ENCODE measurements at regions not wholly inside any gene's neighbourhood (a gene's known extent, or its start where the extent isn't known, plus 50 kb on each side); places are given as distances from the start of the nearest gene placed in this dataset.

DNA sequence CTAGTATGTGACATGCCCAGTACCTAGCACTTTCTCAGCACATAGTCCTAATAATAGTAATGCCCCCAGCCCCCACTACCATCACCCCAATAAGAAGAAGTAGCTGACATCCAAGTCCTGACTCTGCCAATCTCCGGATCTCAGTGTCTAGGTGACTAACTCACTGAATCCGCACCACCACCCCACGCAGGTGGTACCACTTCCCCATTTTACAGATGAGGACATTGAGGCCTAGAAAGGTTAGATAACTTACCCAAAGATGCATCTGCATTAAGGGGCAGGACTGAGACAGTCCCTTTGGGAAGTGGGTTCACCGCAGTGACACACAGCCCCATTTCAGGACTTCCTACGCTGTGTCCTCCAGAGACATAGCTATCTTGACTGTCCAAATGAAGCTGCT, 241.2 kb downstream of the TFAP2C start:
- H3K4me3 Mint-ChIP-seq, result no peak overlapping the region
- no peak overlapping the region for H3K4me3 ChIP-seq (ENCODE audit: low read length)
- no peaks in the 10 kb centered on the region for H3K36me3 ChIP-seq (ENCODE audit: insufficient read depth, low read length)
- H3K4me1 Mint-ChIP-seq (ENCODE audit: low read depth), result no peaks in the 10 kb centered on the region
- no peak overlapping the region for H3K27ac ChIP-seq (ENCODE audit: low read depth in 1 of 2, low read length in 2 of 2)
- TF ChIP-seq, protein P1, sequence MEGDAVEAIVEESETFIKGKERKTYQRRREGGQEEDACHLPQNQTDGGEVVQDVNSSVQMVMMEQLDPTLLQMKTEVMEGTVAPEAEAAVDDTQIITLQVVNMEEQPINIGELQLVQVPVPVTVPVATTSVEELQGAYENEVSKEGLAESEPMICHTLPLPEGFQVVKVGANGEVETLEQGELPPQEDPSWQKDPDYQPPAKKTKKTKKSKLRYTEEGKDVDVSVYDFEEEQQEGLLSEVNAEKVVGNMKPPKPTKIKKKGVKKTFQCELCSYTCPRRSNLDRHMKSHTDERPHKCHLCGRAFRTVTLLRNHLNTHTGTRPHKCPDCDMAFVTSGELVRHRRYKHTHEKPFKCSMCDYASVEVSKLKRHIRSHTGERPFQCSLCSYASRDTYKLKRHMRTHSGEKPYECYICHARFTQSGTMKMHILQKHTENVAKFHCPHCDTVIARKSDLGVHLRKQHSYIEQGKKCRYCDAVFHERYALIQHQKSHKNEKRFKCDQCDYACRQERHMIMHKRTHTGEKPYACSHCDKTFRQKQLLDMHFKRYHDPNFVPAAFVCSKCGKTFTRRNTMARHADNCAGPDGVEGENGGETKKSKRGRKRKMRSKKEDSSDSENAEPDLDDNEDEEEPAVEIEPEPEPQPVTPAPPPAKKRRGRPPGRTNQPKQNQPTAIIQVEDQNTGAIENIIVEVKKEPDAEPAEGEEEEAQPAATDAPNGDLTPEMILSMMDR (IDR thresholded peaks at IDR 0.05), result no peak
- CTCF ChIA-PET, result no interaction called here
- intact Hi-C loops (cut with DNase I, micrococcal nuclease), result no loop called here
- POLR2A ChIA-PET, result no interaction called here
- H3K9me3 Mint-ChIP-seq, result peaks cover 3% of the 10 kb centered on the region
- no peak for DNase-seq
- H3K27ac Mint-ChIP-seq, result no peak overlapping the region
- H3K27me3 ChIP-seq (ENCODE audit: control insufficient read depth in 1 of 2, insufficient read depth in 2 of 2, low read length in 2 of 2), result no peaks in the 10 kb centered on the region
- no peak for ATAC-seq (ENCODE audit: poor library complexity)
- peaks cover 19% of the 10 kb centered on the region for H3K27me3 Mint-ChIP-seq
- no peaks in the 10 kb centered on the region for H3K4me1 ChIP-seq (ENCODE audit: insufficient read depth, low read length)
- peaks cover 0 to 29% of the 10 kb centered on the region in 2 experiments for H3K9me3 ChIP-seq (ENCODE audit: control insufficient read depth in 1 of 2, insufficient read depth in 1 of 2, low read length in 2 of 2)
- no peaks in the 10 kb centered on the region for H3K36me3 Mint-ChIP-seq (ENCODE audit: low read depth)

GRCh38 chr20:56871691-56872090, 242.6 kb downstream of the TFAP2C start:
- peaks cover 0 to 27% of the 10 kb centered on the region in 2 experiments for H3K9me3 ChIP-seq (ENCODE audit: control insufficient read depth in 1 of 2, insufficient read depth in 1 of 2, low read length in 2 of 2)
- Mint-ChIP-seq H3K36me3 (ENCODE audit: low read depth) (no peaks in the 10 kb centered on the region), H3K4me3 (no peak overlapping the region), H3K27ac (no peak overlapping the region), H3K27me3 (peaks cover 12% of the 10 kb centered on the region), H3K4me1 (ENCODE audit: low read depth) (no peaks in the 10 kb centered on the region), H3K9me3 (peaks cover 3% of the 10 kb centered on the region)
- POLR2A ChIA-PET, result no interaction called here
- DNase-seq (no peak), ATAC-seq (ENCODE audit: poor library complexity) (no peak)
- TF ChIP-seq, protein P1 (IDR thresholded peaks at IDR 0.05), result no peak
- CTCF ChIA-PET, result no interaction called here
- no peak overlapping the region for H3K4me3 ChIP-seq (ENCODE audit: low read length)
- no peaks in the 10 kb centered on the region for H3K27me3 ChIP-seq (ENCODE audit: control insufficient read depth in 1 of 2, insufficient read depth in 2 of 2, low read length in 2 of 2)
- H3K4me1 ChIP-seq (ENCODE audit: insufficient read depth, low read length), result no peaks in the 10 kb centered on the region
- no peak overlapping the region for H3K27ac ChIP-seq (ENCODE audit: low read depth in 1 of 2, low read length in 2 of 2)
- H3K36me3 ChIP-seq (ENCODE audit: insufficient read depth, low read length), result no peaks in the 10 kb centered on the region
- intact Hi-C loops (cut with DNase I, micrococcal nuclease), result no loop called here

GRCh38 chr20:56872620-56873458, 243.7 kb downstream of the TFAP2C start:
- H3K4me3 ChIP-seq (ENCODE audit: low read length), result no peak overlapping the region
- H3K27me3 ChIP-seq (ENCODE audit: control insufficient read depth in 1 of 2, insufficient read depth in 2 of 2, low read length in 2 of 2), result no peaks in the 10 kb centered on the region
- no peaks in the 10 kb centered on the region for H3K36me3 Mint-ChIP-seq (ENCODE audit: low read depth)
- H3K4me3 Mint-ChIP-seq, result no peak overlapping the region
- POLR2A ChIA-PET, result no interaction called here
- CTCF ChIA-PET, result no interaction called here
- no peaks in the 10 kb centered on the region for H3K4me1 ChIP-seq (ENCODE audit: insufficient read depth, low read length)
- H3K27ac ChIP-seq (ENCODE audit: low read depth in 1 of 2, low read length in 2 of 2), result no peak overlapping the region
- no peaks in the 10 kb centered on the region for H3K4me1 Mint-ChIP-seq (ENCODE audit: low read depth)
- H3K9me3 ChIP-seq (ENCODE audit: control insufficient read depth in 1 of 2, insufficient read depth in 1 of 2, low read length in 2 of 2), result peaks cover 0 to 27% of the 10 kb centered on the region in 2 experiments
- H3K27me3 Mint-ChIP-seq, result peaks cover 8% of the 10 kb centered on the region
- intact Hi-C loops (cut with DNase I, micrococcal nuclease), result no loop called here
- no peak overlapping the region for H3K27ac Mint-ChIP-seq
- H3K9me3 Mint-ChIP-seq, result peaks cover 3% of the 10 kb centered on the region
- TF ChIP-seq, protein P1 (IDR thresholded peaks at IDR 0.05), result no peak
- no peak for DNase-seq
- H3K36me3 ChIP-seq (ENCODE audit: insufficient read depth, low read length), result no peaks in the 10 kb centered on the region
- no peak for ATAC-seq (ENCODE audit: poor library complexity)

Data from CD4-positive, alpha-beta T cell (primary cell).